DOHH2 (cell line): ENCODE measurements at regions not wholly inside any gene's neighbourhood (a gene's known extent, or its start where the extent isn't known, plus 50 kb on each side); places are given as distances from the start of the nearest gene placed in this dataset.

Experiments
- H3F3A ChIP-seq: fragments of 200-600 bp; sonication (generic), shearing (Covaris generic); 2 replicates; pipeline ENCODE4 v1.6.0; 2016; ENCODE audit warnings: antibody characterized with exemption, mild to moderate bottlenecking; ENCODE audit not compliant: control insufficient read depth, insufficient read depth
- H3K27ac ChIP-seq: fragments of 200-600 bp; sonication (generic); 2 replicates; pipeline ENCODE4 v1.5.1; 2014; ENCODE audit warnings: low read depth, mild to moderate bottlenecking, low read length, moderate library complexity
- H3K27me3 ChIP-seq: fragments of 200-600 bp; sonication (generic); 2 replicates; pipeline ENCODE4 v1.6.1; 2014; ENCODE audit warnings: mild to moderate bottlenecking, low read length, mixed read lengths; ENCODE audit not compliant: control insufficient read depth
- H3K36me3 ChIP-seq: fragments of 200-600 bp; sonication (generic); 2 replicates; pipeline ENCODE4 v1.6.1; 2014; ENCODE audit warnings: mild to moderate bottlenecking, low read length, moderate library complexity, mixed read lengths; ENCODE audit not compliant: control insufficient read depth
- H3K4me1 ChIP-seq: fragments of 200-600 bp; sonication (generic); 2 replicates; pipeline ENCODE4 v1.6.1; 2014; ENCODE audit warnings: mild to moderate bottlenecking, low read length, mixed read lengths; ENCODE audit not compliant: control insufficient read depth
- H3K4me2 ChIP-seq: fragments of 200-600 bp; sonication (generic); 2 replicates; pipeline ENCODE4 v1.6.0; 2014; ENCODE audit warnings: mild to moderate bottlenecking, low read length, moderate library complexity
- H3K4me3 ChIP-seq: fragments of 200-600 bp; sonication (generic); 2 replicates; pipeline ENCODE4 v1.5.1; 2014; ENCODE audit warnings: mild to moderate bottlenecking, low read length, mixed read lengths
- H3K79me2 ChIP-seq: fragments of 200-600 bp; sonication (generic); 2 replicates; pipeline ENCODE4 v1.6.1; 2014; ENCODE audit warnings: mild to moderate bottlenecking, low read length, mixed read lengths; ENCODE audit not compliant: control insufficient read depth
- H3K9me2 ChIP-seq: fragments of 200-600 bp; sonication (generic); replicated peaks from 2 replicates; pipeline ENCODE4 v1.6.1; 2014; ENCODE audit warnings: mild to moderate bottlenecking, low read length, mixed read lengths; ENCODE audit not compliant: control insufficient read depth
- H3K9me3 ChIP-seq: fragments of 200-600 bp; sonication (generic); 2 replicates; pipeline ENCODE4 v1.6.1; 2014; ENCODE audit warnings: antibody characterized with exemption, low read length, mixed read lengths; ENCODE audit not compliant: control insufficient read depth, insufficient read depth
- H4K20me1 ChIP-seq: fragments of 200-600 bp; sonication (generic); 2 replicates; pipeline ENCODE4 v1.6.0; 2014; ENCODE audit warnings: low read depth, mild to moderate bottlenecking, antibody characterized with exemption, low read length, moderate library complexity; ENCODE audit not compliant: control insufficient read depth, insufficient read depth
- EZH2phosphoT487 ChIP-seq: fragments of 200-600 bp; sonication (generic); IDR thresholded peaks from 2 replicates; pipeline ENCODE4 v1.6.1; 2017; ENCODE audit warnings: borderline replicate concordance, mild to moderate bottlenecking, antibody characterized with exemption, low read length, moderate library complexity, mixed read lengths
- TF ChIP-seq, protein P1 (sequence below): fragments of 200-600 bp; sonication (generic); IDR thresholded peaks from one replicate; pipeline ENCODE4 v1.5.1; 2014; ENCODE audit warnings: antibody characterized with exemption, mild to moderate bottlenecking, low read depth, low read length; ENCODE audit not compliant: poor library complexity, severe bottlenecking

DNA sequence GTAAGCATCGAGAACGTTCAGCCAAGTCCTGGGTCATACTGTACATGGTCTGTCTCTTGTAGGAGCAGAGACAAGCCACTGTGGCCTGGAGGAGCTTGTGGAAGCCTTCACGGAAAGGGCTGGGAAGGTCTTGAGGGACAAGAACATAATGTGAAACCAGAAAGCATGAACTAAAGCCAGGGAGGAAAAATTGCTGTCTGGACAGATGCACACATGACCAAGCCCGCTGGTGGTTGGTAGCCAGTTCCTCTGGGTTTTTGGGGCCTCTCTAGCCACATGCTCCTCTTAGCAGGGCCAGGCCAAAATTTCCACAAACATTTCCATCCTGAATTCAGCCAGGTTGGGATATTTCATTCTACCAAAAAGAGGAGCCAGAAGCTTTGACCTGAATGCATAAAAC lies 196.2 kb upstream of the SIX2 start:
- Histone ChIP-seq H3K27ac (no peak overlapping the region), H3K79me2 (no peaks in the 10 kb centered on the region), H3K4me2 (no peak overlapping the region), H3K9me2 (no peaks in the 10 kb centered on the region), H3F3A (no peaks in the 10 kb centered on the region), H3K9me3 (no peaks in the 10 kb centered on the region; the same call in 1 of the 2 replicates), H4K20me1 (no peaks in the 10 kb centered on the region), H3K4me1 (no peaks in the 10 kb centered on the region), H3K27me3 (peaks cover 4% of the 10 kb centered on the region; the same call in 1 of the 2 replicates), H3K4me3 (no peak overlapping the region), H3K36me3 (no peaks in the 10 kb centered on the region)
- no peak for TF ChIP-seq EZH2phosphoT487
- TF ChIP-seq, protein P1, sequence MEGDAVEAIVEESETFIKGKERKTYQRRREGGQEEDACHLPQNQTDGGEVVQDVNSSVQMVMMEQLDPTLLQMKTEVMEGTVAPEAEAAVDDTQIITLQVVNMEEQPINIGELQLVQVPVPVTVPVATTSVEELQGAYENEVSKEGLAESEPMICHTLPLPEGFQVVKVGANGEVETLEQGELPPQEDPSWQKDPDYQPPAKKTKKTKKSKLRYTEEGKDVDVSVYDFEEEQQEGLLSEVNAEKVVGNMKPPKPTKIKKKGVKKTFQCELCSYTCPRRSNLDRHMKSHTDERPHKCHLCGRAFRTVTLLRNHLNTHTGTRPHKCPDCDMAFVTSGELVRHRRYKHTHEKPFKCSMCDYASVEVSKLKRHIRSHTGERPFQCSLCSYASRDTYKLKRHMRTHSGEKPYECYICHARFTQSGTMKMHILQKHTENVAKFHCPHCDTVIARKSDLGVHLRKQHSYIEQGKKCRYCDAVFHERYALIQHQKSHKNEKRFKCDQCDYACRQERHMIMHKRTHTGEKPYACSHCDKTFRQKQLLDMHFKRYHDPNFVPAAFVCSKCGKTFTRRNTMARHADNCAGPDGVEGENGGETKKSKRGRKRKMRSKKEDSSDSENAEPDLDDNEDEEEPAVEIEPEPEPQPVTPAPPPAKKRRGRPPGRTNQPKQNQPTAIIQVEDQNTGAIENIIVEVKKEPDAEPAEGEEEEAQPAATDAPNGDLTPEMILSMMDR: no peak

DNA sequence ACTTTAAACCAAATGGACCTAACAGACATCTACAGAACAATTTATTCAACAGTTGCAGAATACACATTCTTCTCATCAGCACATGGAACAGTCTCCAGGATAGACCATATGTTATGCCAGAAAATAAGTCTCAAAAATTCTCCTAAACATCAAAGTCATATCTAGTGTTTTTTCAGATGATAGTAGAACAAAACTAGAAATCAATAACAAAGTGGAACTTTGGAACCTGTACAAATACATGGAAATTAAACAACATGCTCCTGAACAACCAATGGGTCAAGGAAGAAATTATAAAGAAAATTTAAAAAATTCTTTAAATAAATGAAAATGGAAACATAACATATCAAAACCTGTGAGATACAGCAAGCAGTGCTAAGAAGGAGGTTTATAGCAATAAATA lies 194.1 kb upstream of the SIX2 start:
- no peak overlapping the region for H3K4me2 ChIP-seq
- H3K27me3 ChIP-seq: no peaks in the 10 kb centered on the region; the same call in 1 of the 2 replicates
- no peaks in the 10 kb centered on the region for H3K9me2 ChIP-seq
- H3K9me3 ChIP-seq: no peaks in the 10 kb centered on the region; the same call in 1 of the 2 replicates
- TF ChIP-seq EZH2phosphoT487: no peak
- TF ChIP-seq, protein P1: no peak
- no peak overlapping the region for H3K27ac ChIP-seq
- no peaks in the 10 kb centered on the region for H3K4me1 ChIP-seq
- H3K36me3 ChIP-seq: no peaks in the 10 kb centered on the region
- H4K20me1 ChIP-seq: no peaks in the 10 kb centered on the region
- H3K79me2 ChIP-seq: no peaks in the 10 kb centered on the region
- H3K4me3 ChIP-seq: no peak overlapping the region
- no peaks in the 10 kb centered on the region for H3F3A ChIP-seq

DNA sequence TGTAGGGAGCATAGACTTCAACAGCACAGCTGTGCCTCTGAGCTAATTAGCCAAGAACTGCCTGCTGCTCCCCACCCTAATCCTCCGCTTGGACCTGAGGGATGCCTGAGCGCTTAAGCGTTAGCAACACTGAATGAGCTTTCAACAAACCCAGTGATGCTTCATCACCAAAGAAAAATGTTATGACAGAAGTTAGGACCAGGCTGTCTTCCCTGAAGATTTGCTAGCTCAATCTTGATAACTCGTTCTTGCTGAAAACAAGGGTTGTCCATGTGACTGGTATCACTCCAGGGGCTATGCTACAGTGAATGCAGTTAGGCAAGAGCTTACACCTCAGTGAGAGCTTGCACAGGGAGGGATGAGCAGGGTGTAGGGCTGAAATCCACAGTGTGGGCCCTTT lies 190.7 kb upstream of the SIX2 start:
- H3K27ac ChIP-seq: no peak overlapping the region
- no peaks in the 10 kb centered on the region; the same call in 1 of the 2 replicates for H3K27me3 ChIP-seq
- H4K20me1 ChIP-seq: no peaks in the 10 kb centered on the region
- TF ChIP-seq, protein P1: no peak
- TF ChIP-seq EZH2phosphoT487: no peak
- H3K4me3 ChIP-seq: no peak overlapping the region
- no peaks in the 10 kb centered on the region for H3K9me2 ChIP-seq
- no peaks in the 10 kb centered on the region; the same call in 1 of the 2 replicates for H3K9me3 ChIP-seq
- no peak overlapping the region for H3K4me2 ChIP-seq
- no peaks in the 10 kb centered on the region for H3K36me3 ChIP-seq
- H3F3A ChIP-seq: no peaks in the 10 kb centered on the region
- H3K79me2 ChIP-seq: no peaks in the 10 kb centered on the region
- no peaks in the 10 kb centered on the region for H3K4me1 ChIP-seq

DNA sequence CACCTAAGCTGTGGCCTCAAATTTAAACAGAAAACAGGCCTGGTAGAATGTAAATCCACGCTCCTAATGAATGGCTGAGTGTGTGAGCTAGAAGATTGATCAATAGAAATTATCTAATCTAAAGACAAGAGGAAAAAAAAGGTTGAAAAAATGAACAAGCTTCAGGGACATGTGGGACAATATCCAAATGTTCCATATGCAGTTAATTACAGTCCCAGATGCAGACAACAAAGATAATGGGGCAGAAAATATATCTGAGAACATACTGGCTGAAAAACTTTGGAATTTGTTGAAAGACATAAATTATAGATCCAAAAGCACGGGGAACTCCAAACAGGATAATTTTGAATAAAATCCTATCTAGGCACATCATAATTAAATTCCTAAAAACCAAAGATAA lies 186.7 kb upstream of the SIX2 start:
- Histone ChIP-seq H3K27ac (no peak overlapping the region), H3K9me3 (no peaks in the 10 kb centered on the region; the same call in 1 of the 2 replicates), H3F3A (no peaks in the 10 kb centered on the region), H4K20me1 (no peaks in the 10 kb centered on the region), H3K36me3 (no peaks in the 10 kb centered on the region), H3K4me3 (no peak overlapping the region), H3K27me3 (no peaks in the 10 kb centered on the region), H3K4me1 (no peaks in the 10 kb centered on the region), H3K9me2 (no peaks in the 10 kb centered on the region), H3K79me2 (no peaks in the 10 kb centered on the region), H3K4me2 (no peak overlapping the region)
- TF ChIP-seq EZH2phosphoT487: no peak
- TF ChIP-seq, protein P1: no peak
